Thyroid gland (tissue), 4 donors: ENCODE measurements at regions not wholly inside any gene's neighbourhood (a gene's known extent, or its start where the extent isn't known, plus 50 kb on each side); places are given as distances from the start of the nearest gene placed in this dataset.
"Not testable (repeated sequence)": the region's sequence is repeated elsewhere in the genome, so short reads cannot be mapped to it uniquely, and the experiment has no call there.

Experiments
- CTCF ChIP-seq, 6 experiments: fragments of 200-600 bp in 3 of 6; fragments of 450-650 bp in 3 of 6; sonication (generic) in 3 of 6; IDR thresholded peaks; one replicate each; pipeline ENCODE4 v1.5.1; 2016 to 2019; ENCODE audit warnings: antibody characterized with exemption in 6 of 6, mild to moderate bottlenecking in 2 of 6, inconsistent platforms in 1 of 6, moderate library complexity in 1 of 6
- POLR2A ChIP-seq, 2 donors: fragments of 450-650 bp; IDR thresholded peaks; one replicate each; pipeline ENCODE4 v1.6.1; 2017; ENCODE audit warnings: antibody characterized with exemption in 2 of 2, mild to moderate bottlenecking in 2 of 2, moderate library complexity in 1 of 2

GRCh38 chr2:87212938-87213337 is 191.3 kb upstream of the PLGLB1 start:
- TF ChIP-seq CTCF, POLR2A (IDR thresholded peaks at IDR 0.05): not testable (repeated sequence)
